Neural progenitor cell (in vitro differentiated cells): ENCODE measurements at regions not wholly inside any gene's neighbourhood (a gene's known extent, or its start where the extent isn't known, plus 50 kb on each side); places are given as distances from the start of the nearest gene placed in this dataset.
"Not testable (repeated sequence)": the region's sequence is repeated elsewhere in the genome, so short reads cannot be mapped to it uniquely, and the experiment has no call there.

Experiments
- DNase-seq: peaks from one replicate; pipeline ENCODE4 v3.0.0-alpha.2; 2016; ENCODE audit warnings: low spot score
- H2AFZ ChIP-seq: fragments of 200-600 bp; sonication (generic); replicated peaks from 2 replicates; pipeline ENCODE4 v1.6.1; 2016; ENCODE audit warnings: antibody characterized with exemption
- H3F3A ChIP-seq: fragments of 200-600 bp; sonication (generic); 2 replicates; pipeline ENCODE4 v1.6.1; 2016; ENCODE audit warnings: antibody characterized with exemption, low read depth
- H3K27ac ChIP-seq: fragments of 200-600 bp; sonication (generic); 2 replicates; pipeline ENCODE4 v1.5.1; 2016; ENCODE audit warnings: mild to moderate bottlenecking
- H3K27me3 ChIP-seq: fragments of 200-600 bp; sonication (generic); 2 replicates; pipeline ENCODE4 v1.6.1; 2016; ENCODE audit warnings: mild to moderate bottlenecking, moderate library complexity
- H3K36me3 ChIP-seq: fragments of 200-600 bp; sonication (generic); 2 replicates; pipeline ENCODE4 v1.5.1; 2016
- H3K4me1 ChIP-seq: fragments of 200-600 bp; sonication (generic); 2 replicates; pipeline ENCODE4 v1.6.1; 2016; ENCODE audit warnings: mixed run types
- H3K4me2 ChIP-seq: fragments of 200-600 bp; sonication (generic); 2 replicates; pipeline ENCODE4 v1.6.1; 2016
- H3K4me3 ChIP-seq: fragments of 200-600 bp; sonication (generic); 2 replicates; pipeline ENCODE4 v1.5.1; 2016
- H3K79me2 ChIP-seq: fragments of 200-600 bp; sonication (generic); 2 replicates; pipeline ENCODE4 v1.6.1; 2016; ENCODE audit warnings: low read depth
- H3K9ac ChIP-seq: fragments of 200-600 bp; sonication (generic); 2 replicates; pipeline ENCODE4 v1.6.1; 2016
- H3K9me3 ChIP-seq: fragments of 200-600 bp; sonication (generic); 2 replicates; pipeline ENCODE4 v1.5.1; 2016; ENCODE audit warnings: low read depth
- H4K20me1 ChIP-seq: fragments of 200-600 bp; sonication (generic); 2 replicates; pipeline ENCODE4 v1.6.1; 2016; ENCODE audit warnings: low read depth
- H3K27ac Mint-ChIP-seq: 3 replicates; pipeline ENCODE4 v1.8.0; 2021; ENCODE audit warnings: mixed read lengths
- H3K27me3 Mint-ChIP-seq: 2 replicates; pipeline ENCODE4 v1.8.0; 2022; ENCODE audit warnings: low read depth, mild to moderate bottlenecking, inconsistent platforms, moderate library complexity, mixed read lengths; ENCODE audit not compliant: insufficient read depth
- H3K36me3 Mint-ChIP-seq: 3 replicates; pipeline ENCODE4 v1.8.0; 2021; ENCODE audit warnings: mixed read lengths
- H3K4me1 Mint-ChIP-seq: 3 replicates; pipeline ENCODE4 v1.8.0; 2021; ENCODE audit warnings: mixed read lengths
- H3K4me3 Mint-ChIP-seq: 3 replicates; pipeline ENCODE4 v1.8.0; 2021; ENCODE audit warnings: mild to moderate bottlenecking, moderate library complexity, mixed read lengths
- H3K9me3 Mint-ChIP-seq: 3 replicates; pipeline ENCODE4 v1.8.0; 2020; ENCODE audit warnings: mixed read lengths
- CTCF ChIP-seq: fragments of 200-600 bp; sonication (generic); IDR thresholded peaks from 2 replicates; pipeline ENCODE4 v1.5.1; 2017; ENCODE audit warnings: antibody characterized with exemption, mild to moderate bottlenecking
- EZH2 ChIP-seq: fragments of 200-600 bp; sonication (generic); IDR thresholded peaks from 2 replicates; pipeline ENCODE4 v1.6.1; 2017; ENCODE audit warnings: antibody characterized with exemption, mild to moderate bottlenecking, moderate library complexity
- EZH2phosphoT487 ChIP-seq: fragments of 200-600 bp; sonication (generic); IDR thresholded peaks from 2 replicates; pipeline ENCODE4 v1.6.1; 2017; ENCODE audit warnings: antibody characterized with exemption

GRCh38 chr14:92223025-92223424 is 99.9 kb upstream of the SLC24A4 start:
- no peaks in the 10 kb centered on the region for H3K27me3 Mint-ChIP-seq
- DNase-seq: no peak
- H3K4me1 Mint-ChIP-seq: peaks cover 20% of the 10 kb centered on the region
- Histone ChIP-seq H3K4me2 (no peak overlapping the region), H3K4me3 (no peak overlapping the region), H4K20me1 (no peaks in the 10 kb centered on the region), H3K27me3 (no peaks in the 10 kb centered on the region), H3K36me3 (no peaks in the 10 kb centered on the region), H2AFZ (no peak overlapping the region), H3K4me1 (no peaks in the 10 kb centered on the region), H3K9ac (no peak overlapping the region), H3K9me3 (no peaks in the 10 kb centered on the region), H3K27ac (no peak overlapping the region), H3K79me2 (no peaks in the 10 kb centered on the region), H3F3A (no peaks in the 10 kb centered on the region)
- TF ChIP-seq EZH2 (no peak), EZH2phosphoT487 (no peak), CTCF (no peak)
- H3K36me3 Mint-ChIP-seq: no peaks in the 10 kb centered on the region
- H3K4me3 Mint-ChIP-seq: no peak overlapping the region
- H3K9me3 Mint-ChIP-seq: no peaks in the 10 kb centered on the region
- peak overlapping the region; percentile 79 for H3K27ac Mint-ChIP-seq

- no peaks in the 10 kb centered on the region for H3K4me1 ChIP-seq
- H3K4me1 Mint-ChIP-seq: peaks cover 20% of the 10 kb centered on the region
- H3K36me3 Mint-ChIP-seq: no peaks in the 10 kb centered on the region
- peaks cover 3% of the 10 kb centered on the region for H3K9me3 Mint-ChIP-seq
- no peak for TF ChIP-seq CTCF
- no peak for TF ChIP-seq EZH2phosphoT487
- no peak for TF ChIP-seq EZH2
- no peaks in the 10 kb centered on the region for H3K9me3 ChIP-seq
- H3K27me3 Mint-ChIP-seq: no peaks in the 10 kb centered on the region
- no peaks in the 10 kb centered on the region for H3K27me3 ChIP-seq
- H3K36me3 ChIP-seq: no peaks in the 10 kb centered on the region
- no peaks in the 10 kb centered on the region for H3F3A ChIP-seq
- no peak overlapping the region for H3K4me3 ChIP-seq
- no peaks in the 10 kb centered on the region for H3K79me2 ChIP-seq
- H3K9ac ChIP-seq: no peak overlapping the region
- no peak for DNase-seq
- H3K4me3 Mint-ChIP-seq: no peak overlapping the region
- no peak overlapping the region for H3K4me2 ChIP-seq
- no peak overlapping the region for H3K27ac Mint-ChIP-seq
- H2AFZ ChIP-seq: no peak overlapping the region
- H4K20me1 ChIP-seq: no peaks in the 10 kb centered on the region
- no peak overlapping the region for H3K27ac ChIP-seq
Observed at GRCh38 chr14:92224358-92224954, 98.5 kb upstream of the SLC24A4 start.

- Histone ChIP-seq H3K4me3 (no peak overlapping the region), H3K79me2 (no peaks in the 10 kb centered on the region), H3K36me3 (no peaks in the 10 kb centered on the region), H3K9me3 (no peaks in the 10 kb centered on the region), H4K20me1 (no peaks in the 10 kb centered on the region), H3F3A (no peaks in the 10 kb centered on the region), H3K27ac (no peak overlapping the region), H3K4me2 (no peak overlapping the region), H3K4me1 (no peaks in the 10 kb centered on the region), H3K9ac (no peak overlapping the region), H3K27me3 (no peaks in the 10 kb centered on the region), H2AFZ (no peak overlapping the region)
- H3K36me3 Mint-ChIP-seq: no peaks in the 10 kb centered on the region
- H3K9me3 Mint-ChIP-seq: peaks cover 3% of the 10 kb centered on the region
- H3K4me3 Mint-ChIP-seq: no peak overlapping the region
- no peak for TF ChIP-seq EZH2phosphoT487
- TF ChIP-seq CTCF: no peak
- no peak for TF ChIP-seq EZH2
- no peak overlapping the region for H3K27ac Mint-ChIP-seq
- H3K27me3 Mint-ChIP-seq: no peaks in the 10 kb centered on the region
- H3K4me1 Mint-ChIP-seq: peaks cover 20% of the 10 kb centered on the region
- DNase-seq: no peak
Observed at GRCh38 chr14:92225731-92226130, 97.2 kb upstream of the SLC24A4 start.

- not testable (repeated sequence) for H3K4me3 ChIP-seq, DNase-seq, H3K36me3 Mint-ChIP-seq, H3K27ac Mint-ChIP-seq, H3K4me3 Mint-ChIP-seq, H3K79me2 ChIP-seq, H3K4me1 ChIP-seq, H3K9ac ChIP-seq, H3K27ac ChIP-seq, H3K27me3 ChIP-seq, H3K9me3 ChIP-seq, H3K4me2 ChIP-seq, H4K20me1 ChIP-seq, H3K9me3 Mint-ChIP-seq, H2AFZ ChIP-seq, H3K36me3 ChIP-seq, H3K27me3 Mint-ChIP-seq, H3F3A ChIP-seq
- H3K4me1 Mint-ChIP-seq: peaks cover 20% of the 10 kb centered on the region
Observed at GRCh38 chr14:92226166-92226565, 96.8 kb upstream of the SLC24A4 start.
